Uterus (tissue), 3 donors: ENCODE measurements at regions not wholly inside any gene's neighbourhood (a gene's known extent, or its start where the extent isn't known, plus 50 kb on each side); places are given as distances from the start of the nearest gene placed in this dataset.

Experiments used
- DNase-seq, 2 donors: peaks; one replicate each; pipeline ENCODE4 v3.0.0-alpha.2; 2019 to 2020
- H3K27ac ChIP-seq, 2 donors: fragments of 200-600 bp; sonication (generic); 1 replicate in 1 of 2; 2 replicates in 1 of 2; pipeline ENCODE4 v1.5.1; 2016 to 2018
- H3K27me3 ChIP-seq, 2 donors: fragments of 200-600 bp; sonication (generic); one replicate each; pipeline ENCODE4 v1.5.1; 2018 to 2019; ENCODE audit warnings: control low read depth in 1 of 2
- H3K36me3 ChIP-seq, 2 donors: fragments of 200-600 bp; sonication (generic); one replicate each; pipeline ENCODE4 v1.5.1; 2019; ENCODE audit warnings: control low read depth in 1 of 2
- H3K4me1 ChIP-seq, 2 donors: fragments of 200-600 bp; sonication (generic); one replicate each; pipeline ENCODE4 v1.5.1; 2018 to 2019; ENCODE audit warnings: control low read depth in 1 of 2
- H3K4me3 ChIP-seq, 2 donors: fragments of 200-600 bp; sonication (generic); 1 replicate in 1 of 2; 2 replicates in 1 of 2; pipeline ENCODE4 v1.5.1; 2018 to 2019; ENCODE audit warnings: mild to moderate bottlenecking in 1 of 2
- H3K9me3 ChIP-seq, 2 donors: fragments of 200-600 bp; sonication (generic); one replicate each; pipeline ENCODE4 v1.5.1; 2019; ENCODE audit warnings: control low read depth in 1 of 2
- CTCF ChIP-seq, 4 experiments: fragments of 200-600 bp in 2 of 4; fragments of 450-650 bp in 2 of 4; sonication (generic) in 2 of 4; IDR thresholded peaks; one replicate each; pipeline ENCODE4 v1.5.1; 2016 to 2019; ENCODE audit warnings: antibody characterized with exemption in 4 of 4, mild to moderate bottlenecking in 2 of 4, moderate library complexity in 1 of 4
- POLR2A ChIP-seq, 2 donors: fragments of 450-650 bp; IDR thresholded peaks; one replicate each; pipeline ENCODE4 v1.6.1; 2016; ENCODE audit warnings: antibody characterized with exemption in 2 of 2, mild to moderate bottlenecking in 1 of 2, moderate library complexity in 1 of 2
- intact Hi-C: fragments of 100-400 bp; cut with DNase I; formaldehyde crosslinking; loops from one replicate; pipeline ENCODE4 v1.15.1; 2023; ENCODE audit warnings: low total_unique reads
- donor health status: DM: yes; HTN: yes; CAD: no.

GRCh38 chrX:134718105-134718965 is 60.1 kb upstream of the PLAC1 start:
- intact Hi-C loops = no loop called here
- peak overlapping the region in 1 of 2 donors; percentile 62 for H3K27ac ChIP-seq

GRCh38 chrX:134717698-134718097 is 59.4 kb upstream of the PLAC1 start:
- Histone ChIP-seq H3K36me3 (no peaks in the 10 kb centered on the region), H3K4me3 (no peak overlapping the region), H3K27ac (peak overlapping the region in 1 of 2 donors; percentile 62), H3K9me3 (no peaks in the 10 kb centered on the region), H3K27me3 (no peaks in the 10 kb centered on the region), H3K4me1 (no peaks in the 10 kb centered on the region)
- intact Hi-C loops = no loop called here
- no peak for TF ChIP-seq CTCF (IDR thresholded peaks at IDR 0.05)
- no peak for TF ChIP-seq POLR2A (IDR thresholded peaks at IDR 0.05)
- no peak for DNase-seq

More at GRCh38 chrX:134718105-134718965, 60.1 kb upstream of the PLAC1 start:
- Histone ChIP-seq H3K36me3 (no peaks in the 10 kb centered on the region), H3K4me1 (no peaks in the 10 kb centered on the region), H3K27me3 (no peaks in the 10 kb centered on the region), H3K4me3 (no peak overlapping the region), H3K9me3 (no peaks in the 10 kb centered on the region)
- peak; percentile 27 to 52 for DNase-seq
- TF ChIP-seq CTCF (IDR thresholded peaks at IDR 0.05) (no peak), POLR2A (IDR thresholded peaks at IDR 0.05) (no peak)

GRCh38 chrX:134716620-134717012 is 58.3 kb upstream of the PLAC1 start:
- no peaks in the 10 kb centered on the region for H3K27me3 ChIP-seq
- no peaks in the 10 kb centered on the region for H3K4me1 ChIP-seq
- no peak overlapping the region for H3K4me3 ChIP-seq
- no peak overlapping the region for H3K27ac ChIP-seq
- H3K9me3 ChIP-seq = no peaks in the 10 kb centered on the region
- TF ChIP-seq CTCF (IDR thresholded peaks at IDR 0.05) = no peak
- no peak for TF ChIP-seq POLR2A (IDR thresholded peaks at IDR 0.05)
- intact Hi-C loops = no loop called here
- H3K36me3 ChIP-seq = no peaks in the 10 kb centered on the region
- DNase-seq = no peak

- Histone ChIP-seq H3K4me3 (no peak overlapping the region), H3K27me3 (no peaks in the 10 kb centered on the region), H3K9me3 (no peaks in the 10 kb centered on the region), H3K36me3 (no peaks in the 10 kb centered on the region), H3K27ac (no peak overlapping the region), H3K4me1 (no peaks in the 10 kb centered on the region)
- intact Hi-C loops = no loop called here
- DNase-seq = no peak
- TF ChIP-seq CTCF (IDR thresholded peaks at IDR 0.05) = no peak
- no peak for TF ChIP-seq POLR2A (IDR thresholded peaks at IDR 0.05)
These were observed 57.8 kb upstream of the PLAC1 start for GRCh38 chrX:134715930-134716619.

GRCh38 chrX:134714633-134715110 is 56.4 kb upstream of the PLAC1 start:
- H3K27me3 ChIP-seq = no peaks in the 10 kb centered on the region
- intact Hi-C loops = no loop called here
- TF ChIP-seq POLR2A (IDR thresholded peaks at IDR 0.05) = no peak
- TF ChIP-seq CTCF (IDR thresholded peaks at IDR 0.05) = no peak

More at GRCh38 chrX:134714633-134715110, 56.4 kb upstream of the PLAC1 start:
- no peak for DNase-seq
- Histone ChIP-seq H3K4me1 (no peaks in the 10 kb centered on the region), H3K27ac (no peak overlapping the region), H3K36me3 (no peaks in the 10 kb centered on the region), H3K9me3 (no peaks in the 10 kb centered on the region), H3K4me3 (no peak overlapping the region)
